Neural progenitor cell (in vitro differentiated cells): ENCODE measurements at regions not wholly inside any gene's neighbourhood (a gene's known extent, or its start where the extent isn't known, plus 50 kb on each side); places are given as distances from the start of the nearest gene placed in this dataset.

Experiments used
- DNase-seq: peaks from one replicate; pipeline ENCODE4 v3.0.0-alpha.2; 2016; ENCODE audit warnings: low spot score
- H2AFZ ChIP-seq: fragments of 200-600 bp; sonication (generic); replicated peaks from 2 replicates; pipeline ENCODE4 v1.6.1; 2016; ENCODE audit warnings: antibody characterized with exemption
- H3F3A ChIP-seq: fragments of 200-600 bp; sonication (generic); 2 replicates; pipeline ENCODE4 v1.6.1; 2016; ENCODE audit warnings: antibody characterized with exemption, low read depth
- H3K27ac ChIP-seq: fragments of 200-600 bp; sonication (generic); 2 replicates; pipeline ENCODE4 v1.5.1; 2016; ENCODE audit warnings: mild to moderate bottlenecking
- H3K27me3 ChIP-seq: fragments of 200-600 bp; sonication (generic); 2 replicates; pipeline ENCODE4 v1.6.1; 2016; ENCODE audit warnings: mild to moderate bottlenecking, moderate library complexity
- H3K36me3 ChIP-seq: fragments of 200-600 bp; sonication (generic); 2 replicates; pipeline ENCODE4 v1.5.1; 2016
- H3K4me1 ChIP-seq: fragments of 200-600 bp; sonication (generic); 2 replicates; pipeline ENCODE4 v1.6.1; 2016; ENCODE audit warnings: mixed run types
- H3K4me2 ChIP-seq: fragments of 200-600 bp; sonication (generic); 2 replicates; pipeline ENCODE4 v1.6.1; 2016
- H3K4me3 ChIP-seq: fragments of 200-600 bp; sonication (generic); 2 replicates; pipeline ENCODE4 v1.5.1; 2016
- H3K79me2 ChIP-seq: fragments of 200-600 bp; sonication (generic); 2 replicates; pipeline ENCODE4 v1.6.1; 2016; ENCODE audit warnings: low read depth
- H3K9ac ChIP-seq: fragments of 200-600 bp; sonication (generic); 2 replicates; pipeline ENCODE4 v1.6.1; 2016
- H3K9me3 ChIP-seq: fragments of 200-600 bp; sonication (generic); 2 replicates; pipeline ENCODE4 v1.5.1; 2016; ENCODE audit warnings: low read depth
- H4K20me1 ChIP-seq: fragments of 200-600 bp; sonication (generic); 2 replicates; pipeline ENCODE4 v1.6.1; 2016; ENCODE audit warnings: low read depth
- H3K27ac Mint-ChIP-seq: 3 replicates; pipeline ENCODE4 v1.8.0; 2021; ENCODE audit warnings: mixed read lengths
- H3K27me3 Mint-ChIP-seq: 2 replicates; pipeline ENCODE4 v1.8.0; 2022; ENCODE audit warnings: low read depth, mild to moderate bottlenecking, inconsistent platforms, moderate library complexity, mixed read lengths; ENCODE audit not compliant: insufficient read depth
- H3K36me3 Mint-ChIP-seq: 3 replicates; pipeline ENCODE4 v1.8.0; 2021; ENCODE audit warnings: mixed read lengths
- H3K4me1 Mint-ChIP-seq: 3 replicates; pipeline ENCODE4 v1.8.0; 2021; ENCODE audit warnings: mixed read lengths
- H3K4me3 Mint-ChIP-seq: 3 replicates; pipeline ENCODE4 v1.8.0; 2021; ENCODE audit warnings: mild to moderate bottlenecking, moderate library complexity, mixed read lengths
- H3K9me3 Mint-ChIP-seq: 3 replicates; pipeline ENCODE4 v1.8.0; 2020; ENCODE audit warnings: mixed read lengths
- CTCF ChIP-seq: fragments of 200-600 bp; sonication (generic); IDR thresholded peaks from 2 replicates; pipeline ENCODE4 v1.5.1; 2017; ENCODE audit warnings: antibody characterized with exemption, mild to moderate bottlenecking
- EZH2 ChIP-seq: fragments of 200-600 bp; sonication (generic); IDR thresholded peaks from 2 replicates; pipeline ENCODE4 v1.6.1; 2017; ENCODE audit warnings: antibody characterized with exemption, mild to moderate bottlenecking, moderate library complexity
- EZH2phosphoT487 ChIP-seq: fragments of 200-600 bp; sonication (generic); IDR thresholded peaks from 2 replicates; pipeline ENCODE4 v1.6.1; 2017; ENCODE audit warnings: antibody characterized with exemption

DNA sequence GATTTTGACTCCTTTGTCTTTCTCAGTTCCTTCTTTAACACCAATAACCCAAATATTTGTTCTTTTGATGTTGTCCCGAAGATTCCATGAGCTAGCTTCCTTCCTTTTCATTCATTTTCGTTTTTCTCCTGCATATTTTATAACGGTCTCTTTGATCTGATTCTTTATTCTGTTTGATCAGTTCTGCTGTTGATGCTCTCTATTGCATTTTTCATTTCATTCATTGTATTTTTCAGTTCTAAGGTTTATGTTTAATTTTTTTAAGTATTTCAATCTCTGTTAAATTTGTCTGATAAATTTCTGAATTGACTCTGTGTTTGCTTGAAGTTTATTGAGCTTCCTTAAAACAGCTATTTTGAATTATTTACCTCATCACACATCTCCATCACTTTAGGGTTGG is 68.4 kb upstream of the LRCH1 start:
- no peak overlapping the region for H3K4me2 ChIP-seq
- H3K36me3 Mint-ChIP-seq: peaks cover 2% of the 10 kb centered on the region
- no peak overlapping the region for H3K4me3 ChIP-seq
- no peak overlapping the region for H3K4me3 Mint-ChIP-seq
- peaks cover 3% of the 10 kb centered on the region for H3F3A ChIP-seq
- peaks cover 38% of the 10 kb centered on the region for H3K9me3 Mint-ChIP-seq
- H3K27ac ChIP-seq: no peak overlapping the region
- DNase-seq: no peak
- no peak overlapping the region for H3K9ac ChIP-seq
- no peaks in the 10 kb centered on the region for H3K27me3 ChIP-seq
- TF ChIP-seq CTCF: no peak
- TF ChIP-seq EZH2phosphoT487: no peak
- TF ChIP-seq EZH2: no peak
- no peak overlapping the region for H2AFZ ChIP-seq
- no peak overlapping the region for H3K27ac Mint-ChIP-seq
- no peaks in the 10 kb centered on the region for H3K79me2 ChIP-seq
- no peaks in the 10 kb centered on the region for H3K36me3 ChIP-seq
- H3K9me3 ChIP-seq: no peaks in the 10 kb centered on the region
- peaks cover 3% of the 10 kb centered on the region for H3K4me1 ChIP-seq
- no peaks in the 10 kb centered on the region for H3K27me3 Mint-ChIP-seq
- no peaks in the 10 kb centered on the region for H4K20me1 ChIP-seq
- no peaks in the 10 kb centered on the region for H3K4me1 Mint-ChIP-seq

DNA sequence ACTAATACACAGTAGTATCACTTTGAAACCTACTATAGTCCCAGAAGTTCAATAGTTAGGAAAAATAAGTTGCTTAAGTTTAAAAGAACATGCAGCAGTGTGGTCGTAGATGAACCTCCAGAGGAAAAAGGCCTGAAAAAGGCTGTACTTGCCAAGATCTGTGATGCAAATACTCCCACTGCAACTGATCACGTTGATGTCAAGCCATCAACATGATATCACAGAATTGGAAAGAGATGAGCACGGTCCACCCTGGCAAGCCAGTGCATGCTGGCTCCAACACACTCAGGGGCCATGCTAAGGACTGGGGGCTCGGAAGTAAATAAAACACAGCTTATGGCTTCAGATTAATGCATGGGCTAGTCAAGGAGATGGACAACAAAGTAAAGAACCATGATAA is 71.8 kb upstream of the LRCH1 start:
- H3K4me2 ChIP-seq: no peak overlapping the region
- H3K27ac ChIP-seq: no peak overlapping the region
- no peaks in the 10 kb centered on the region for H3K4me1 Mint-ChIP-seq
- H3F3A ChIP-seq: no peaks in the 10 kb centered on the region
- H3K4me3 ChIP-seq: no peak overlapping the region
- peaks cover 2% of the 10 kb centered on the region for H3K27me3 Mint-ChIP-seq
- H4K20me1 ChIP-seq: no peaks in the 10 kb centered on the region
- TF ChIP-seq EZH2 (no peak), CTCF (no peak), EZH2phosphoT487 (no peak)
- peaks cover 30% of the 10 kb centered on the region for H3K9me3 Mint-ChIP-seq
- no peak overlapping the region for H3K27ac Mint-ChIP-seq
- H3K36me3 ChIP-seq: no peaks in the 10 kb centered on the region
- H3K36me3 Mint-ChIP-seq: peaks cover 2% of the 10 kb centered on the region
- no peak for DNase-seq
- H3K9me3 ChIP-seq: no peaks in the 10 kb centered on the region
- H3K27me3 ChIP-seq: no peaks in the 10 kb centered on the region
- H3K79me2 ChIP-seq: no peaks in the 10 kb centered on the region
- no peak overlapping the region for H3K9ac ChIP-seq
- H3K4me3 Mint-ChIP-seq: no peak overlapping the region
- H3K4me1 ChIP-seq: no peaks in the 10 kb centered on the region
- H2AFZ ChIP-seq: no peak overlapping the region

DNA sequence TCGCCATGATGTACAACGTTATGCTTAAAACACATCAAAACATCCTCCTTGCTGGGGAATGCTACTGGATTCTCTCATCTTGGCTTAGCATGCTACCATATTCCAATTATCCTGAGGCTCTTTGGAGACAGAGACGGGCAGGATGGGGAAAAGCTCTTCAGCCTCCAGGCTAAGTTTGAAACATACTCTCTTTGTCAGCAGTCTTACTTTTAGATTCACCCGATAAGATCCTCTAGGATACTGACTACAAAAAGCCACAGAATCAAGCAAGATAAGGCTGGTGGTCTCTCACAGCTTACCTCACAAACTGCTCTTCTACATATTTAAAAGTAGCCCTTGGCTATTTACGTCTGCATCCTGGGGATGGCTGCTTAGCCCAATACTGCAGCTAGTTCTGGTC is 72.8 kb upstream of the LRCH1 start:
- Histone ChIP-seq H3K27me3 (no peaks in the 10 kb centered on the region), H4K20me1 (no peaks in the 10 kb centered on the region), H3K9me3 (no peaks in the 10 kb centered on the region), H3K4me2 (no peak overlapping the region), H3K9ac (no peak overlapping the region), H3K36me3 (no peaks in the 10 kb centered on the region), H2AFZ (no peak overlapping the region), H3K4me3 (no peak overlapping the region), H3F3A (no peaks in the 10 kb centered on the region), H3K4me1 (no peaks in the 10 kb centered on the region), H3K79me2 (no peaks in the 10 kb centered on the region), H3K27ac (no peak overlapping the region)
- TF ChIP-seq EZH2 (no peak), EZH2phosphoT487 (no peak), CTCF (no peak)
- H3K9me3 Mint-ChIP-seq: peaks cover 22% of the 10 kb centered on the region
- DNase-seq: no peak
- no peak overlapping the region for H3K27ac Mint-ChIP-seq
- no peaks in the 10 kb centered on the region for H3K4me1 Mint-ChIP-seq
- peaks cover 2% of the 10 kb centered on the region for H3K27me3 Mint-ChIP-seq
- peaks cover 2% of the 10 kb centered on the region for H3K36me3 Mint-ChIP-seq
- no peak overlapping the region for H3K4me3 Mint-ChIP-seq

GRCh38 chr13:46479691-46480090 is 73.3 kb upstream of the LRCH1 start:
- no peaks in the 10 kb centered on the region for H3K9me3 ChIP-seq
- DNase-seq: no peak
- no peaks in the 10 kb centered on the region for H3F3A ChIP-seq
- H3K4me3 Mint-ChIP-seq: no peak overlapping the region
- H3K4me1 ChIP-seq: no peaks in the 10 kb centered on the region
- H3K36me3 ChIP-seq: no peaks in the 10 kb centered on the region
- no peaks in the 10 kb centered on the region for H3K4me1 Mint-ChIP-seq
- H3K27ac ChIP-seq: no peak overlapping the region
- H3K27ac Mint-ChIP-seq: no peak overlapping the region
- no peak overlapping the region for H2AFZ ChIP-seq
- no peak overlapping the region for H3K4me2 ChIP-seq
- H4K20me1 ChIP-seq: no peaks in the 10 kb centered on the region
- H3K4me3 ChIP-seq: no peak overlapping the region
- H3K9ac ChIP-seq: no peak overlapping the region
- H3K36me3 Mint-ChIP-seq: peaks cover 2% of the 10 kb centered on the region
- no peaks in the 10 kb centered on the region for H3K79me2 ChIP-seq
- TF ChIP-seq EZH2 (no peak), CTCF (no peak), EZH2phosphoT487 (no peak)
- peaks cover 17% of the 10 kb centered on the region for H3K9me3 Mint-ChIP-seq
- H3K27me3 Mint-ChIP-seq: peaks cover 2% of the 10 kb centered on the region
- no peaks in the 10 kb centered on the region for H3K27me3 ChIP-seq
